ENCODE measurements at regions not wholly inside any gene's neighbourhood (a gene's known extent, or its start where the extent isn't known, plus 50 kb on each side); places are given as distances from the start of the nearest gene placed in this dataset.

GRCh38 chr1:229892515-229893117 lies 174.4 kb upstream of the GALNT2 start:
- no peak overlapping the region for H2BK12ac ChIP-seq (ENCODE audit: low read length)
- H3K9ac ChIP-seq (ENCODE audit: low read length): no peak overlapping the region
- no peaks in the 10 kb centered on the region for H3K79me2 ChIP-seq (ENCODE audit: control insufficient read depth, insufficient read depth, low read length, poor library complexity)
- H2BK120ac ChIP-seq (ENCODE audit: insufficient read depth, low read length, poor library complexity): no peak overlapping the region
- no peak overlapping the region for H3K23ac ChIP-seq (ENCODE audit: low read length)
- H3K4me1 ChIP-seq (ENCODE audit: control insufficient read depth in 1 of 2, insufficient read depth in 2 of 2, low read length in 2 of 2): no peaks in the 10 kb centered on the region
- H4K12ac ChIP-seq (ENCODE audit: low read depth, low read length): no peak overlapping the region
- no peak overlapping the region for H3K14ac ChIP-seq (ENCODE audit: low read length)
- H2AK5ac ChIP-seq (ENCODE audit: low read length): no peak overlapping the region
- no peak overlapping the region for H3K4me3 ChIP-seq (ENCODE audit: low read depth, low read length)
- no peak overlapping the region for H3K4me2 ChIP-seq (ENCODE audit: low read length)
- H3K27ac ChIP-seq (ENCODE audit: low read depth, low read length): no peak overlapping the region
- no peak overlapping the region for H2AFZ ChIP-seq (ENCODE audit: insufficient read depth, low read length, poor library complexity)
- H2BK5ac ChIP-seq (ENCODE audit: low read depth, low read length, poor library complexity): no peak overlapping the region
- no peak overlapping the region for H3K4ac ChIP-seq (ENCODE audit: low read depth, low read length)
- no peaks in the 10 kb centered on the region for H3K79me1 ChIP-seq (ENCODE audit: low read length)
- no peaks in the 10 kb centered on the region for H3K9me3 ChIP-seq (ENCODE audit: insufficient read depth, low read depth, low read length)
- H3K27me3 ChIP-seq (ENCODE audit: insufficient read depth, low read length): no peaks in the 10 kb centered on the region
- H3K36me3 ChIP-seq (ENCODE audit: control insufficient read depth in 1 of 2, insufficient read depth in 2 of 2, low read length in 2 of 2): no peaks in the 10 kb centered on the region
- DNase-seq: no peak
- WGBS (ENCODE audit: extremely low coverage, insufficient coverage, insufficient read length): no CpG with 5 or more reads among the region's 1 CpG
- H4K8ac ChIP-seq (ENCODE audit: low read depth, low read length): no peak overlapping the region
- no peak overlapping the region for H4K91ac ChIP-seq (ENCODE audit: low read depth, low read length)
- no peak overlapping the region for H3K18ac ChIP-seq (ENCODE audit: low read length)

GRCh38 chr1:229893762-229894444 lies 173.1 kb upstream of the GALNT2 start:
- Histone ChIP-seq H2BK120ac (ENCODE audit: insufficient read depth, low read length, poor library complexity) (no peak overlapping the region), H3K27ac (ENCODE audit: low read depth, low read length) (no peak overlapping the region), H4K8ac (ENCODE audit: low read depth, low read length) (no peak overlapping the region), H3K14ac (ENCODE audit: low read length) (no peak overlapping the region), H2BK12ac (ENCODE audit: low read length) (no peak overlapping the region), H3K36me3 (ENCODE audit: control insufficient read depth in 1 of 2, insufficient read depth in 2 of 2, low read length in 2 of 2) (no peaks in the 10 kb centered on the region), H4K91ac (ENCODE audit: low read depth, low read length) (no peak overlapping the region), H2BK5ac (ENCODE audit: low read depth, low read length, poor library complexity) (no peak overlapping the region), H3K27me3 (ENCODE audit: insufficient read depth, low read length) (no peaks in the 10 kb centered on the region), H3K79me1 (ENCODE audit: low read length) (no peaks in the 10 kb centered on the region), H2AK5ac (ENCODE audit: low read length) (no peak overlapping the region), H3K4me2 (ENCODE audit: low read length) (no peak overlapping the region), H3K4me3 (ENCODE audit: low read depth, low read length) (no peak overlapping the region), H3K9ac (ENCODE audit: low read length) (no peak overlapping the region), H3K23ac (ENCODE audit: low read length) (no peak overlapping the region), H3K18ac (ENCODE audit: low read length) (no peak overlapping the region), H3K4me1 (ENCODE audit: control insufficient read depth in 1 of 2, insufficient read depth in 2 of 2, low read length in 2 of 2) (no peaks in the 10 kb centered on the region), H2AFZ (ENCODE audit: insufficient read depth, low read length, poor library complexity) (no peak overlapping the region), H3K9me3 (ENCODE audit: insufficient read depth, low read depth, low read length) (no peaks in the 10 kb centered on the region), H3K79me2 (ENCODE audit: control insufficient read depth, insufficient read depth, low read length, poor library complexity) (no peaks in the 10 kb centered on the region), H4K12ac (ENCODE audit: low read depth, low read length) (no peak overlapping the region), H3K4ac (ENCODE audit: low read depth, low read length) (no peak overlapping the region)
- no peak for DNase-seq
- no CpG with 5 or more reads among the region's 10 CpGs for WGBS (ENCODE audit: extremely low coverage, insufficient coverage, insufficient read length)

GRCh38 chr1:229894532-229894931 lies 172.5 kb upstream of the GALNT2 start:
- H2AFZ ChIP-seq (ENCODE audit: insufficient read depth, low read length, poor library complexity): no peak overlapping the region
- H3K27me3 ChIP-seq (ENCODE audit: insufficient read depth, low read length): no peaks in the 10 kb centered on the region
- H3K4me3 ChIP-seq (ENCODE audit: low read depth, low read length): no peak overlapping the region
- H4K8ac ChIP-seq (ENCODE audit: low read depth, low read length): no peak overlapping the region
- no peak for DNase-seq
- H3K23ac ChIP-seq (ENCODE audit: low read length): no peak overlapping the region
- H3K9me3 ChIP-seq (ENCODE audit: insufficient read depth, low read depth, low read length): no peaks in the 10 kb centered on the region
- H3K4ac ChIP-seq (ENCODE audit: low read depth, low read length): no peak overlapping the region
- no peak overlapping the region for H3K9ac ChIP-seq (ENCODE audit: low read length)
- no peaks in the 10 kb centered on the region for H3K4me1 ChIP-seq (ENCODE audit: control insufficient read depth in 1 of 2, insufficient read depth in 2 of 2, low read length in 2 of 2)
- H2BK12ac ChIP-seq (ENCODE audit: low read length): no peak overlapping the region
- no peaks in the 10 kb centered on the region for H3K36me3 ChIP-seq (ENCODE audit: control insufficient read depth in 1 of 2, insufficient read depth in 2 of 2, low read length in 2 of 2)
- no peak overlapping the region for H2BK120ac ChIP-seq (ENCODE audit: insufficient read depth, low read length, poor library complexity)
- no peak overlapping the region for H3K4me2 ChIP-seq (ENCODE audit: low read length)
- no peak overlapping the region for H2AK5ac ChIP-seq (ENCODE audit: low read length)
- H3K79me1 ChIP-seq (ENCODE audit: low read length): no peaks in the 10 kb centered on the region
- H3K14ac ChIP-seq (ENCODE audit: low read length): no peak overlapping the region
- H3K27ac ChIP-seq (ENCODE audit: low read depth, low read length): no peak overlapping the region
- no peak overlapping the region for H4K91ac ChIP-seq (ENCODE audit: low read depth, low read length)
- no peak overlapping the region for H3K18ac ChIP-seq (ENCODE audit: low read length)
- no peak overlapping the region for H2BK5ac ChIP-seq (ENCODE audit: low read depth, low read length, poor library complexity)
- H3K79me2 ChIP-seq (ENCODE audit: control insufficient read depth, insufficient read depth, low read length, poor library complexity): no peaks in the 10 kb centered on the region
- H4K12ac ChIP-seq (ENCODE audit: low read depth, low read length): no peak overlapping the region

GRCh38 chr1:229895605-229896004 lies 171.4 kb upstream of the GALNT2 start:
- Histone ChIP-seq H3K36me3 (ENCODE audit: control insufficient read depth in 1 of 2, insufficient read depth in 2 of 2, low read length in 2 of 2) (no peaks in the 10 kb centered on the region), H2BK5ac (ENCODE audit: low read depth, low read length, poor library complexity) (no peak overlapping the region), H3K27me3 (ENCODE audit: insufficient read depth, low read length) (no peaks in the 10 kb centered on the region), H3K4me3 (ENCODE audit: low read depth, low read length) (no peak overlapping the region), H4K8ac (ENCODE audit: low read depth, low read length) (no peak overlapping the region), H3K9ac (ENCODE audit: low read length) (no peak overlapping the region), H3K4me2 (ENCODE audit: low read length) (no peak overlapping the region), H3K18ac (ENCODE audit: low read length) (no peak overlapping the region), H3K23ac (ENCODE audit: low read length) (no peak overlapping the region), H3K14ac (ENCODE audit: low read length) (no peak overlapping the region), H3K79me2 (ENCODE audit: control insufficient read depth, insufficient read depth, low read length, poor library complexity) (no peaks in the 10 kb centered on the region), H2BK12ac (ENCODE audit: low read length) (no peak overlapping the region), H3K9me3 (ENCODE audit: insufficient read depth, low read depth, low read length) (no peaks in the 10 kb centered on the region), H3K4me1 (ENCODE audit: control insufficient read depth in 1 of 2, insufficient read depth in 2 of 2, low read length in 2 of 2) (no peaks in the 10 kb centered on the region), H2AK5ac (ENCODE audit: low read length) (no peak overlapping the region), H4K12ac (ENCODE audit: low read depth, low read length) (no peak overlapping the region), H4K91ac (ENCODE audit: low read depth, low read length) (no peak overlapping the region), H3K4ac (ENCODE audit: low read depth, low read length) (no peak overlapping the region), H2BK120ac (ENCODE audit: insufficient read depth, low read length, poor library complexity) (no peak overlapping the region), H3K79me1 (ENCODE audit: low read length) (no peaks in the 10 kb centered on the region), H2AFZ (ENCODE audit: insufficient read depth, low read length, poor library complexity) (no peak overlapping the region), H3K27ac (ENCODE audit: low read depth, low read length) (no peak overlapping the region)
- no peak for DNase-seq
- no CpG with 5 or more reads among the region's 3 CpGs for WGBS (ENCODE audit: extremely low coverage, insufficient coverage, insufficient read length)
